NCI-H1694 (cell line): ENCODE measurements at regions not wholly inside any gene's neighbourhood (a gene's known extent, or its start where the extent isn't known, plus 50 kb on each side); places are given as distances from the start of the nearest gene placed in this dataset.
A peak's percentile ranks its signal among the peaks of the same experiment; 100 is the strongest.
"Not testable (repeated sequence)": the region's sequence is repeated elsewhere in the genome, so short reads cannot be mapped to it uniquely, and the experiment has no call there.

Experiments
- DNase-seq: peaks from one replicate; lab custom pipeline; 2025; lab: John Stamatoyannopoulos, UW

GRCh38 chr6:18527836-18528743, 140.9 kb downstream of the RNF144B start:
- DNase-seq = peak; percentile 13

- no peak for DNase-seq
Observed at GRCh38 chr6:18530201-18530600, 143.1 kb downstream of the RNF144B start.

GRCh38 chr6:18532139-18532538, 145.0 kb downstream of the RNF144B start:
- no peak for DNase-seq

GRCh38 chr6:18533793-18534192, 146.6 kb downstream of the RNF144B start:
- no peak for DNase-seq

- DNase-seq = no peak
Observed at GRCh38 chr6:18536591-18537055, 149.5 kb downstream of the RNF144B start.

- DNase-seq = no peak
Observed at GRCh38 chr6:18538315-18538714, 151.2 kb downstream of the RNF144B start.

- no peak for DNase-seq
Observed at GRCh38 chr6:18543051-18543450, 155.9 kb downstream of the RNF144B start.

GRCh38 chr6:18545142-18545541, 158.0 kb downstream of the RNF144B start:
- DNase-seq = not testable (repeated sequence)

- DNase-seq = no peak
Observed at GRCh38 chr6:18545726-18546125, 158.6 kb downstream of the RNF144B start.

- DNase-seq = no peak
Observed at GRCh38 chr6:18550119-18550518, 163.0 kb downstream of the RNF144B start.

GRCh38 chr6:18551228-18551627, 164.1 kb downstream of the RNF144B start:
- DNase-seq = no peak

- no peak for DNase-seq
Observed at GRCh38 chr6:18555750-18556149, 168.6 kb downstream of the RNF144B start.

GRCh38 chr6:18561037-18561750, 174.0 kb downstream of the RNF144B start:
- DNase-seq = no peak

- DNase-seq = no peak
Observed at GRCh38 chr6:18562726-18563125, 175.6 kb downstream of the RNF144B start.

- DNase-seq = no peak
Observed at GRCh38 chr6:18564775-18565174, 177.6 kb downstream of the RNF144B start.

GRCh38 chr6:18565231-18565630, 178.1 kb downstream of the RNF144B start:
- no peak for DNase-seq

- DNase-seq = no peak
Observed at GRCh38 chr6:18567380-18567779, 180.2 kb downstream of the RNF144B start.

- no peak for DNase-seq
Observed at GRCh38 chr6:18577491-18577890, 190.3 kb downstream of the RNF144B start.

- no peak for DNase-seq
Observed at GRCh38 chr6:18579166-18579565, 192.0 kb downstream of the RNF144B start.

- no peak for DNase-seq
Observed at GRCh38 chr6:18579869-18580268, 192.7 kb downstream of the RNF144B start.

- DNase-seq = no peak
Observed at GRCh38 chr6:18584372-18584771, 197.2 kb downstream of the RNF144B start.

- no peak for DNase-seq
Observed at GRCh38 chr6:18585032-18585573, 198.0 kb downstream of the RNF144B start.

GRCh38 chr6:18586133-18586532, 199.0 kb downstream of the RNF144B start:
- DNase-seq = no peak
